GM19240 (cell line): ENCODE measurements at regions not wholly inside any gene's neighbourhood (a gene's known extent, or its start where the extent isn't known, plus 50 kb on each side); places are given as distances from the start of the nearest gene placed in this dataset.

Source experiments
- DNase-seq: peaks from one replicate; pipeline ENCODE4 v3.0.0; 2011; ENCODE audit warnings: low spot score; ENCODE audit not compliant: insufficient read length

DNA sequence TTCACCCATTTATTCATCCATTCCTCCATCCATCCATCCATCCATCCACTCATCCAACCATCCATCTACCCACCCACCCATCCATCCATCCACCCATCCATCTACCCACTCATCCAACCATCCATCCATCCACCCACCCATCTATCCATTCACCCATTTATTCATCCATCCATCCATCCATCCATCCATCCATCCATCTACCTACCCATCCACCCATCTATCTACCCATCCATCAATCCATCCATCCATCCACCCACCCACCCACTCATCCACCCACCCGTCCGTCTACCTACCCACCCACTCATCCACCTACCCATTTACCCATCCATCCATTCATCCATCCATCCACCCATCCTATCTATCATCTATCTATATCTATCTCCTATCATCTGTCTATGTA, 169.4 kb upstream of the SHH start:
- no peak for DNase-seq

DNA sequence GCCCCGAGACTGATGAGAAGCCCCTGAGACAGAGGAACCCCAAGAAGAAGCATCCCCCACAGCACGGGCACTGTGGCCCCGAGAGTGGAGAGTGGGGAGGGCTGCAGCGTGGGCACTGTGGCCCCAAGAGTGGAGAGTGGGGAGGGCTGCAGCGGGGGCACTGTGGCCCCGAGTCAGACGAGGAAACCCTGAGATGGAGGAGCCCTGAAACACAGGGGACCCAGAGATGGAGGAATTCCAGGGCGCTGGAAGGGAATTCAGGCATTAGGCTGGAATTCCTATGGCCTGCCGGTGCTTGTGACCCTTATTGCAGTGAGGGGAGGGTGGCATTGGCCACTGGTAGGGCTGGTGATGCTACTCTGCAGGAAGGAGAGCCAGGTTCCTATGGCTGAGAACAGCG, 168.6 kb upstream of the SHH start:
- no peak for DNase-seq

DNA sequence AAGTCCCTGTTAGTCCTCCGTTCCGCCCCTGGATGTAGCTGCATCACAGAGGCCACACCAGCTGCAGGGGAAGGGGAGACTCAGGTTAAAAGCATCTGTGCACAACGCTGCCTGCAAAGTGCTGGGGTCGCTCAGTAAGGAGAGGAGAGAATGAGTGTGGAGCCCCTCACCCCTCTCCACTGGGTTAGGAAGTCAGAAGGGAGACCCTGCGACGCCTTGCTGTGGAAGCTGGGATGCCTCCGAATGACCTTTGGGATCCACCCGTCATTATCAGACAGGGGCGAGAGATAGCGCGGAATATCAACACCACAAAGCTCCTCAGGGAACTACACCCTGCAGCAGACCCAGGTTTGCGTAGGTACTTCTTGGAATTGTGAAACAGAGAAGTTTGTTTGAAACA, 167.7 kb upstream of the SHH start:
- DNase-seq, result no peak

DNA sequence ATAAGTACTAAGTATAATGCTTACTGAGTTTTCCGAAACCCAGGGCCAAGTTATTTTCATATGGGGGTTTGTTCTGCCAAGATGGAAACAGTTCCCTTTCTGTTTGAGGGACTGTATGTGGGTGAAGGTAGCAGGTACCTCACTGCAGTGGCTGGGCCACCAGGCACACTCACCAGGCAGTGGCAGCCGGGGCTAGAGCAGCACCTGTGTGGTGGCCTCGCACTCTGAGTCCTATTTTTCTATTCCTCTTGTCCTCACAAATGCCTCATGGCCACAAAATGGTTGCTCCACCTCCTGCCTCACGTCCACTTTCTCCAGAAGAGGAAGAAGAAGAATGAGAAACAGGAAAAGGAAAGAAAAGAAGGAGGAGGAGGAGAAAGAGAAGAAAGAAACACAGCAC, 167.3 kb upstream of the SHH start:
- DNase-seq, result no peak

DNA sequence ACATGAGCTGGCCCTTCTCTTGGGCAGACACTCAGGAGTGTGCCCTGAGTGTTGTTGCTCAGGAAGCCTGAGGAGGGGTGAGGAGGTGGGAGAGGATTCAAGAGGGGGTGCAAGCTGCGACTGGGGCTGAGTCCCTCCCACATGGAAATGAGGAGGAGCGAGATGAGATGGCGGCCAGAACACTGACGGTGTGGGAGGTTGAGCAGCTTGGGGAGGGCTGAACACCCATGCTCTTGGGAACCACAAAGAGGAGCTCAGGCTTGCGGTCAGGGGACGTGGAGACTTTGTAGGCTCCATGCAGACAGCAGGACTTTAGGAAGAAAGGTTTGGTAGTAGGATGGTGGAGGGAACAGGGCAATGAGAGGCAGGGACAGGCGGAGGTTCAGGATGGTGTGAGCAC, 163.2 kb upstream of the SHH start:
- DNase-seq, result no peak

DNA sequence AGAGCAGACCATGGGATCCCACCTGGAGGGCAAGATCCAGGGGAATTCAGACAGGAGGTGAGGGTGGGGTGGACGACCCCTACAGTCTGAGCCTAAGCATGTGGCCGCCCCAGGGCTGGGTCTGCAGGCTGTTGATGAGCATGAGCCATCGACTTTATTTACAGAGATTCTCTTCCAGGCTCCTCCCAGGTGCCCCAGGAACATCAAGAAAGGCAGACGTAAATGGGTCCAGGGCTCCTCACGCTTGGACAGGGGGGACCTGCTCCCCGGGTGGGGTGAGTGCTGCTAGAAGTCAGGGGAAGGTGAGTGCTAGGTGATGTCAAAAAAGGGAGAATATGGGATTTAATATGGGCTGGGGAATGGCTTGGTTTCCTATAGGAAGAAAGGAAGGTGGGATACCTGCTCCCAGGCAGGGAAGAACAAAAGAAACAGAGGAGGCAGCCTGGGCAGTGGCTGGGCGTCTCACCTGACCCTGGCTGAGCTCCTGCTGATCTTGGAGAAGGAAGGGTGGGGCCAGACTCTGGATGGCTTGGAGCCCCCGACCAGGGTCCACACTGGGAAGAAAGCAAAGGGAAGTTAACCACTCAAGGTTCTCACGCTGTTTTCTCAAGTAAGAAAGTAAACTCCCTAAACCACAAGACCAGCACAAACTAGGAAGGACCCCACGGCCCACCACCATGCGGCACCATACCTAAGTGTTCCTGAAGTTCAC, 162.1 kb upstream of the SHH start:
- no peak for DNase-seq

DNA sequence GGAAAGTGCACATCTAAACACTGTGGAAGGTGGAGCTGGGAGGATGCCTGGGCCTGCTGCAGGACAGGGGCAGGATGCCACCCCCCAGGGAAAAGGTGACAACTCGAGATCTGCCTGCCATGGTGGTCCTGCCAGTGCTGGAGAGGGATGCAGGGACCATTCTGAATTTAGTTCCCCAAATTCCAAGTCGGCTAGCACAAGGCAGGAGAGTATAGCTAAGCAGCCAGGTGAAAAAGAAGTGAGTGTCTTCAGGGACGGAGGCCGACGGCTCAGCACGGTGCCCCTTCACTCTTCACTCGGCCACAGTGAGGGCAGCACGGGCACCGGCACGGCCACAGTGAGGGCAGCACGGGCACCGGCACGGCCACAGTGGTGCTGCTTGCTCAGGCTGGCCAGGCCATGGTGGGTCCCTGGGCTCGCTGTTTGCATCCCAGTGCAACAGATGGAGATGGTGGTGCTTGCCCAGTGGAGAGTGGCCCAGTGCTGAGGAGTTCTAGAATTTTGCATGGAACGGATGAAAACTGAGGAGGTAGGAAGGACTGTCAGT, 161.3 kb upstream of the SHH start:
- no peak for DNase-seq

DNA sequence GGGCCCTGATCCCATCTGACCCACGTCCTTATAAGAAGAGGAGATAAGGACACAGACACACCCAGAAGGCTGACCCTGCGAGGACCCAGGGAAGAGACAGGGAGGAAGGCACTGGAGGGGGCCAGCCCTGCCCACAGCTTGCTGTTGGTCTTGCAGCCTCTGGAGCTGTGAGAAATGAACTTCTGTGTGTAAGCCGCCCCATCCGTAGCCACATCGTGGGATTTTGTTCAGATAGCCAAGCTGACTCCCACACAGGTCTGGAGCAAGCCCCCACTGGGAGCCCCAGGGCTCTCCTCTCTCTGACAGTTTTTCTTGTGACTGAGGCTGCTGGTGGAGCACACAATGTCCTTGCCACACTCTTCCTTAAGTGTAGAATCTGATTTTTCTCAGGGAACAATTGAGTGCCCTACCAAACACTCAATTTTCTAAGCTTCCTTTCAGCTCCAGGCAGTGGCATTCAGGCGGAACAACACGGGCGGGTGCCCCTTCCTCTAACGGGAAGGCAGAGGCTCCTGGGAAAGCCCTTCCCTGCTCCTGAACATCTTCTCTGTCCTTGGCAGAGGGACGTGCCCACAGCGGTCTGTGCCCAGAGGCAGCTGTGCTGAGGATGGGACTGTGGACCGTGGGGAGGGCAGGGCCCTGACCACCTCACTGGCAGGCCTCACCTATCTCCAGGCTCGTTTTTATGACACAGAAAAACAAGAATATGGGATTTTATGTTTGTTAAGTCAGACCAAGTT, 160.6 kb upstream of the SHH start:
- no peak for DNase-seq

DNA sequence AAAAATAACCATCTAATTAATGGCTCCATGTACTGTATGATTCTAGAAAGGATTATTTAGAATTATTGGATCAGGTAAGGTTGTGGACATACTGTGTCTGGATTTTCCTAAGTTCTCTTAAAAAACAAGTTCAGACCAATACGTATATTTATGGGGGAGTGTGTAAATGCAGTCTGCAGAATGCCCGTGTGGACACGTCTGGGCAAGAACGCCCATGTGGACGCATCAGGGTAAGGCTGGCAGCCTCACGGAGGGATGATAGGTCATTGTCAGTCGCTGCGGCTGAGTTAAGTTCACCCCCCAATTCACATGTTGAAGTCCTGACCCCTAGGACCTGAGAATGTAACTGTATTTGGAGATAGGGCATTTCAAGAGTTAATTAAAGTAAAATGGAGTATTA, 160.0 kb upstream of the SHH start:
- no peak for DNase-seq

DNA sequence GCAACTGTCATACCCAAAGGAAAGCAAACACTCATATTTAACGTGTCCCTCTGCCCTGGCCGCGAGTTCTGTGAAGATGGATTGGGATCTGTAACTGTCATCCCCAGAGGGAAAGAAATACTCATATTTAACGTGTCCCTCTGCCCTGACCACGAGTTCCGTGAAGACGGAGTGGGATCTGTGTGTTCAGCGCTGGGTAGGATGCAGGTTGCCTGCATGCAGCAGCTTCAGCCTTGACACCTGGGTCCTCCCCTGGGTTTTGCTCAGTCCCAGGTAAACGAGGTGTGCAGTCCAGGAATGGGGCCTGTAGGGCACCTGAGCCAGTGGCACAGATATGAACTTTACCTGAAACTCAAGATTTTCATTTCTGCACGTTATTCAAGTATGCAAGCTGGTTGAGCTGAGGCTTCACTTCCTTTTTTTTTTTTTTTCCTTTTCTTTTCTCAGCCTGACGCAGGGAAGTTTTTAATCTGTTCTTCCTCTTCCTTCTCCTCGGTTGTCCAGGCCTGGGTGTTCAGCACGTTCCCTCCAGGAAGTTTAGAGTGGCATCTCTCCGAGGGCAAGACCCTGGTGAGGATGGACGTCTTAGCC, 159.0 kb upstream of the SHH start:
- no peak for DNase-seq

DNA sequence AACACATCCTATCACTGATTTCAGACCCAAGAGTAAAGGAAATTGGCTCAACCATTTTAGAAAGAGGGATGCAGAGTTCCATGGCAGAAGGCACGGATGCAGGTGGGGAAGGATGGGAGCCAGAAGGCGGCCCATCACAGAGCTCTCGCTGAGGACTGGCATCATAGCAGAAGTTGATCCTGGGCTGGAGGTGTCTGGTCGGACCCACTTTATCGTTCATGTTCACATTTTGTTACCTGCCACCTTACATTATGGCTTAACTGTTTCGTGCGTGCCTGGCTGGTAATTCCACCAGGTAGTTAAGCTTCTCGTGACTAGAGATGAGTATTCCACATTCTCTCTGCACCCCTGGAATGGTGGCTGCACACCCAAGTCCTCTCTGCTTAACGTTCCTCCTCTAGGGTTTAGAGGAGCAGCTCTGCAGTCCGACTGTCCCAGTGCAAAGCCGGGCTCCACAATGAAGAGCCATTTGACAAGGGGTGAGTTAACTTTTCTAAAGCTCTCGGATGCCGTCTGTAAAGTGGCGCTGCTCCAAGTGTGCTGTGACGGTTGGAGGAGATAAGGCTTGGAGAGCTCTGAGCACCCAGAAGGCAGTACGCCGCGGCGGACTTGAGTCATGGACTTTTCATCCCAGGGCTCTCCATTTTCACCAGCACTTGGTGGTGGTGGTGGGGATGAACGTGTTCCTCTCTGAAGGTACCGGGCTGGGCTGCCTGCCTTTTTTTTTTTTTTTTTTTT, 157.1 kb upstream of the SHH start:
- DNase-seq, result no peak

DNA sequence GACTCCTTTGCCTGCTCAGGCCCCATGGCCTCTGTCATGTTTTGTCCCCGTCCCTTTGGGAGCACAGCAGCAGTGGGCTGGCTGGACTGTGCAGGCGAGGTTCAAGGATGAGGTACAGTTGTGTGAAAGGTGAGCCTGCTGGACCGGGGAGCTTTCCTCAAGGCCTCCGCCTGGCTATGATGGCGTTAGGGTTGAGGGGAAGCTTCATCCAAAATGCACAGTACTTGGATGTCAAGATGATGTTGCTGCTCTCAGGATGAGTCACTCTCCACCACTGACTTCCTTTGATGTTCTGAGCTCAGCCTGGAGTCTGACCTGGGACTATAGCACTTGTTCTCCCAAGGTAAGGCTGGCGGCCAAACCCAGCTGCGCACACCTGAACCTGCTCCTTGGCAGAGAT, 152.7 kb upstream of the SHH start:
- DNase-seq, result no peak

DNA sequence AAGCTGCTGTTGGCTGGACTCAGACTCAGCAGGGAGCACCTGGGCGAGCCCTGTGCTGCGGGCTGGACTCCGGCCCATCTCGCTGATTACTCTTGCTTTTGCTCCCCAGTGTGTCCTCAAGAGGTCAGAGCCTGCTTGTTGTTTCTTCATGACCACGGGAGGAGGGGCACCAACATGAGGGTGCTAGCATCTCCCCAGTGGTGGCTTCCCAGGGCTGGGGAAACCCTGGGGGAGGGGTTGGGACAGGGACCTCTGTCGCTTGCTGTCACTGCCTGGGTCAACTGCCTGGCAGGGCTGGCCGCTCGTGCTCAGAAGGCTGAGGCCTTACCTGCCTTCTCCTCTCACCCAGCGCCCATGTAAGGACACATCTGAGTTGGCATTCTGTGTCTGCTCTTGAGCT, 152.3 kb upstream of the SHH start:
- DNase-seq, result no peak

DNA sequence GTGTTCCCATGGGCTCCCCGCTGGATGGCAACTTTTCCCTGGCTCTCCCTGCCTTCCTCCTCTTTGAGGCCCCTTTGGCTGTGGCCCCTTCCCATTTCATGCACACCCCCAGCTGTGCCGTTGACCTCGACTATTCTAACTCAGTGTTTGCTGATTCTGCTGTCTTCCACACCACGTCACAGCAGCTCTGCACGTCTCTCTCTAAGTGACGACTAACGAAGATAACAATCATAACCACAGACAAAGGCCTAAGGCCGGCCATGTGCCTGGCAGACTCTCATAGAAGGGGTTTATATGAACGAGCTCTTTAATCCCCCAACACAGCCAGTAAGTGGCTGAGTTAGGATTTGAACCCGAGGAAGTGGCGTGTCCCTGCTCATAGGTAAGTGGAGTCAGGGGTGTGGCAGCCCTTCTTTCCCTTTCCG, 151.5 kb upstream of the SHH start:
- no peak for DNase-seq

DNA sequence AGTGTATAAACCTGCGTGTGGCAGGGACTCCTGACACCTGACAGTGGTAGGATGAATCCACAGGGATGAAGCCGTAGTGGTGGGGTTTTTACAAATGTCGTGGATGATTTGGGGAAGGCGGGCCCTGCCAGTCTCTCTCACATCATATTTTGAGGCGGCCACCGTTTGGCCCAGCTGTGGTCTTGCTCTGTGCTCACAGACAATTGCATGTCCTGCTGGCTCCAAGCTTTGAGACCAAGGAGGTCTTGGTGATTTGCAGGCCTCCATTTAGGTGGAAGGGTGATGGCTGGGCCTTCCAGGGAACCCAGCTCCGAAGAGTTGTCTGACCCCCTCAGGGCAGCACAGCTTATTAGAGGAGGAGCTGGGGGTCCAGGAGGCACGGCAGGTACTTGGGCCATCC, 151.1 kb upstream of the SHH start:
- no peak for DNase-seq

DNA sequence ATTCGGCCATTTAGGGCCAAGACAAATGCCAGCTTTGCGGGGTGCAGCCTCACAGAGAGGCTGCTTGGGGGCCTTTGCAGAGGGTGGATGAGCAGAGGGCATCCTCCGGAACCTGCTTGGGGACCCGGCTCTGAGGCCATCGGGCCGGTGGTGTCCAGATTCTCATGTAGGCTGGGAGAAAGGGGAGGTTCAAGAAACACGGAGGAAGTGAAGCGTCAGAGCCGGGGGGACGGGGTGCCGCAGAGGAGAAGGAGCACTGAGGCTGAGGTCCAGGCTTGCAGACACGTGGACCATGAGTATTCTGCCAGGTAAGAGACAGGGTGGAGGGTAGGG, 150.7 kb upstream of the SHH start:
- DNase-seq, result no peak

DNA sequence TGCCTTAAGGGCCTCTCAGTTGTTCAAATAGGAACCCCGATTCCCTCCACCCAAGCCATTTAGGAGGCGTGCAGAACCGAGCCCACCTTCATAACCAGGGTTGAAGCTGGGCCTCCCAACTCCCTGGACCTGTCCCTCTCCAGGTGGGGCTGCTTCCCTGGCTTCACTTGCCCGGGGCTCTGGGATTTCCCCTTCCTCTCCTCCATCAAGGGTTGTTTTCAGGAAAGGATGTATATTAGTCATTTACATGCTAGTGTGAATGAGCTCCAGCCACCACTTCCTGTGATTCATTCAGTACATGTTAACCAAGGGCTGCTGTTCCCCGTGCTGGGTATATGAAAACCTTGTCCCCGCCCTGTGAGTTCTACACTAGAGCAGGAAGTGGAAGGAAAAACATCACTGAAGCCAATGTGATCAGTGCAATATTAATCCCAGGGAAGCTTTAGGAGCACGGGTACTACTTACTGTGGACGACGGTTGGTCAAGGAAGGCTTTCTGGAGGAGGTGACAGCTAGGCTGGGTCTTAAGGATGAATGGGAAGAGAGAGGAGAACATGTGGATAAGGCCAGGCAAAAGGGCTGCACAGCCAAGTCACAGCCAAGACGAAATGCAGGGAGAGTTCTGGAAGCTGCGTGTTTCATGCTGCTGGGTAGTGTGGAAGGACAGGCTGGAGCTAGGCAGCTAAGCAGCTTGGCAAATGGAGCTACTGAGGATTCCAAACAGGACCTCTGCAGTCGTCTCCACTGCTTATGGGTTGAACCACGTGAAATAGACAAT, 150.1 kb upstream of the SHH start:
- DNase-seq, result no peak

DNA sequence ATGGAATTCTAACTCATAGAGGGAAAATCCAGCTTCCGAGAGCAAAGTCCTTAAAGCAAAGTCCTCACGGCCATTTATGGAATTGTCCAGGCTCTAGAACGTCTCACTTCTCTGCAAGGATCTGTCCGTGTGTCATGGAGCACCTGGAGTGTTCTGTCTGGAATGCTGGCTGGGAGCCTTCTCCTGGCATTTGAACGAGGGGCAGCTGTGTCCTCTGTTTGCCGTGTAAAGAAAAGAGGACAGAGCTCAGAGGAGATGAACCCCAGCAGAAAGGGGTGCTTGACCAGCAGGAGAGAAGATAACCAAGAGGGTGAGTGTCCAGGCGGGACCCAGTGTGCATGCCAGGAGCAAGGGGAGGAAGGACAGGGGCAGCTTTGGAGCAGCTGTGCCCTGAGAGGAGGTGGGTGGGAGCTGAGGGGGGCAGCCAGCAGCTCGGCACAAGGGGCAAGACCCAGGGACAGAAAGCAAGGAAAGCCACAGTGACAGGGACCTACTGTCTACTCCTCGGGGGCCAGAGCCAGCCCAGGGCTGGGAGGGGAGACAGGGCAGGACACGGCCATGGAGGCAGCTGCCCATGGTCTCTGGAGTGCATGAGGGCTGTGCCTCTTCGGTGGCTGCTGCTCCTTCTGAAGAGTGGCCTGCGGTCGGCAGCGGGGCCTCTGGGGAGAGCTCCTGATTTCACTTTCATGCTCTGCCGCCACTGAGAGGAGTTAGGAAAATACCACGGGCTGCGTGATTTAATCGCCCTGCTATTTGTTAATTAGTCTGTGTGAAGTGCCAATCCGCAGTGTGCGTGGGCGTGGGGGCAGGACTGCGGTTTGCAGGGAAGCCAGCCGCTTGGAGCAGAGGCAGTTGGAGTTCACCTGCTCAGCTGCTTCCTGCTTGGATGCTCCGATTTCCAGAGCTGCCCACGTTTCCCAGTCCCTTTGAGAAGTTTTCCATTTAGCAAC, 149.3 kb upstream of the SHH start:
- no peak for DNase-seq

DNA sequence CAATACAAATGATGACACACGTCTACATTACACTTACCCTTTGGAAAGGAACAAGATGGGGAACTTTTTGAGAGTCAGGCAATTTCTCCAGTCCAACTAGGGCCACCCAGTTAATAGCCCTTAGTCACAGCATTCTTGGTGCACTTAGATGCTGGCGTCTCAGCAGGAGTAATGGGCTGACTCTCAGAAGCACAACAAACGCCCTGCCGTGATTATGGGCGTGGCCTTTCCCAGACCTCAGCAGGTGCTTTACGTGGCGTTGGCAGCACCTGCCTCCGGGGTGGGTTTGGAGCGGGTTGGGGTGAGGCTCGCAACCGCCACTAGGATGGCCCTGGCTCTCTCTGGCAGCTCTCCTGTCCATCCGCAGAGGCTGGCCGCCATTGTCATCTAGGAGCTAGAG, 147.6 kb upstream of the SHH start:
- DNase-seq, result no peak

DNA sequence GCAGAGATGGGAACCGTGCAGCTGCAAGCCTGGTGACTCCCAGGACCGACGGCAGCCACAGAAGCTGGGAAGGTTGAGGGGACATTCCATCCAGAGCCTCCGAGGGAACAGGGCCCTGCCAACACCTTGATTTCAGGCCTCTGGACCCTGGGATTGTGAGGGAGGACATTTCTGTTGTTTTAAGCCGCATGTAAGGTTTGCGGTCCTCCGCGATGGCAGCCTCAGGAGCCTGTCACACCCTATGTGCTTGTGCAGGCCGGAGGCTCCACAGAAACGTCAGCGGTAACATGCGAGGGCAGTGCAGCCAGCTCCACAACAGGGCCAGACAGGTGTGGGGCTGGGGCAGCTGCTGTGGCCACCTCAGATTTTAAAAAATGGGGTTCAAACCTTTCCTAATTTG, 144.7 kb upstream of the SHH start:
- DNase-seq, result no peak
